ENCODE measurements at regions not wholly inside any gene's neighbourhood (a gene's known extent, or its start where the extent isn't known, plus 50 kb on each side); places are given as distances from the start of the nearest gene placed in this dataset.

- no peak overlapping the region for H3K4me3 ChIP-seq (ENCODE audit: low read length)
- DNase-seq (ENCODE audit: low read depth), result no peak
- TF ChIP-seq CTCF (IDR thresholded peaks at IDR 0.05; ENCODE audit: insufficient read depth, low read depth, low read length, missing control alignments), result no peak
Measured at GRCh38 chr2:106280722-106281446, 86.8 kb upstream of the UXS1 start.

GRCh38 chr2:106280224-106280623 lies 86.1 kb upstream of the UXS1 start:
- no peak overlapping the region for H3K4me3 ChIP-seq (ENCODE audit: low read length)
- DNase-seq (ENCODE audit: low read depth), result no peak
- no peak for TF ChIP-seq CTCF (IDR thresholded peaks at IDR 0.05; ENCODE audit: insufficient read depth, low read depth, low read length, missing control alignments)

- no peak for TF ChIP-seq CTCF (IDR thresholded peaks at IDR 0.05; ENCODE audit: insufficient read depth, low read depth, low read length, missing control alignments)
- H3K4me3 ChIP-seq (ENCODE audit: low read length), result no peak overlapping the region
- DNase-seq (ENCODE audit: low read depth), result no peak
Measured at GRCh38 chr2:106278112-106278876, 84.2 kb upstream of the UXS1 start.

- no peak for DNase-seq (ENCODE audit: low read depth)
Measured at GRCh38 chr2:106277426-106277825, 83.3 kb upstream of the UXS1 start.

GRCh38 chr2:106275971-106276370 lies 81.9 kb upstream of the UXS1 start:
- no peak for TF ChIP-seq CTCF (IDR thresholded peaks at IDR 0.05; ENCODE audit: insufficient read depth, low read depth, low read length, missing control alignments)
- no peak for DNase-seq (ENCODE audit: low read depth)
- H3K4me3 ChIP-seq (ENCODE audit: low read length), result no peak overlapping the region

More at GRCh38 chr2:106277426-106277825, 83.3 kb upstream of the UXS1 start:
- H3K4me3 ChIP-seq (ENCODE audit: low read length), result no peak overlapping the region
- TF ChIP-seq CTCF (IDR thresholded peaks at IDR 0.05; ENCODE audit: insufficient read depth, low read depth, low read length, missing control alignments), result no peak

GRCh38 chr2:106274668-106275067 lies 80.6 kb upstream of the UXS1 start:
- H3K4me3 ChIP-seq (ENCODE audit: low read length), result no peak overlapping the region
- no peak for DNase-seq (ENCODE audit: low read depth)
- TF ChIP-seq CTCF (IDR thresholded peaks at IDR 0.05; ENCODE audit: insufficient read depth, low read depth, low read length, missing control alignments), result no peak

All from epithelial cell of esophagus (primary cell).